Neuronal stem cell (in vitro differentiated cells): ENCODE measurements at regions not wholly inside any gene's neighbourhood (a gene's known extent, or its start where the extent isn't known, plus 50 kb on each side); places are given as distances from the start of the nearest gene placed in this dataset.

Experiments
- DNase-seq: peaks from one replicate; pipeline ENCODE4 v3.0.0-alpha.2; 2013; ENCODE audit warnings: low spot score
- H2AFZ ChIP-seq: one replicate; pipeline ENCODE4 v1.6.1; 2013; ENCODE audit warnings: mild to moderate bottlenecking, low read length, inconsistent platforms
- H2AK5ac ChIP-seq: 2 replicates; pipeline ENCODE4 v1.6.1; 2013; ENCODE audit warnings: low read depth, mild to moderate bottlenecking, inconsistent platforms, low read length, moderate library complexity, mixed read lengths
- H2BK120ac ChIP-seq: 2 replicates; pipeline ENCODE4 v1.6.1; 2013; ENCODE audit warnings: low read depth, mild to moderate bottlenecking, inconsistent platforms, low read length, moderate library complexity, mixed read lengths
- H2BK12ac ChIP-seq: one replicate; pipeline ENCODE4 v1.6.1; 2013; ENCODE audit warnings: low read length, inconsistent platforms
- H2BK15ac ChIP-seq: 2 replicates; pipeline ENCODE4 v1.6.1; 2013; ENCODE audit warnings: mild to moderate bottlenecking, low read length, inconsistent platforms, mixed read lengths
- H2BK5ac ChIP-seq: one replicate; pipeline ENCODE4 v1.6.1; 2013; ENCODE audit warnings: inconsistent platforms, mild to moderate bottlenecking, low read length, moderate library complexity
- H3K14ac ChIP-seq: one replicate; pipeline ENCODE4 v1.6.1; 2013; ENCODE audit warnings: low read length, inconsistent platforms
- H3K18ac ChIP-seq: 2 replicates; pipeline ENCODE4 v1.6.1; 2013; ENCODE audit warnings: low read length, inconsistent platforms
- H3K23ac ChIP-seq: 2 replicates; pipeline ENCODE4 v1.6.1; 2013; ENCODE audit warnings: low read depth, mild to moderate bottlenecking, mixed read lengths, low read length, inconsistent platforms; ENCODE audit not compliant: poor library complexity
- H3K27ac ChIP-seq: replicated peaks from 3 replicates; pipeline ENCODE4 v1.5.1; 2013; ENCODE audit warnings: low read length, inconsistent platforms
- H3K27me3 ChIP-seq, 3 experiments: 2 replicates each; pipeline ENCODE4 v1.6.1; 2013; ENCODE audit warnings: low read length in 3 of 3, mild to moderate bottlenecking in 2 of 3, inconsistent platforms in 1 of 3, low read depth in 1 of 3, mixed read lengths in 1 of 3, moderate library complexity in 1 of 3; ENCODE audit not compliant: control insufficient read depth in 3 of 3, insufficient read depth in 3 of 3
- H3K36me3 ChIP-seq, 2 donors: replicated peaks in 1 of 2; 2 replicates each; pipeline ENCODE4 v1.6.1; 2013; ENCODE audit warnings: low read length in 2 of 2; ENCODE audit not compliant: control insufficient read depth in 2 of 2, insufficient read depth in 2 of 2
- H3K4ac ChIP-seq: 2 replicates; pipeline ENCODE4 v1.6.1; 2013; ENCODE audit warnings: inconsistent platforms, mild to moderate bottlenecking, low read length, moderate library complexity
- H3K4me1 ChIP-seq, 2 donors: 1 replicate in 1 of 2; 2 replicates in 1 of 2; pipeline ENCODE4 v1.6.1; 2013; ENCODE audit warnings: low read length in 2 of 2, low read depth in 1 of 2; ENCODE audit not compliant: control insufficient read depth in 2 of 2, insufficient read depth in 1 of 2
- H3K4me2 ChIP-seq: one replicate; pipeline ENCODE4 v1.6.1; 2013; ENCODE audit warnings: mild to moderate bottlenecking, low read length, inconsistent platforms; ENCODE audit not compliant: insufficient read depth, poor library complexity, severe bottlenecking
- H3K4me3 ChIP-seq, 2 donors: 2 replicates each; pipeline ENCODE4 v1.5.1; 2013; ENCODE audit warnings: low read length in 2 of 2, mild to moderate bottlenecking in 2 of 2, inconsistent platforms in 1 of 2, moderate library complexity in 1 of 2
- H3K79me1 ChIP-seq: one replicate; pipeline ENCODE4 v1.6.1; 2013; ENCODE audit warnings: low read depth, mild to moderate bottlenecking, inconsistent platforms, low read length, moderate library complexity
- H3K9ac ChIP-seq: one replicate; pipeline ENCODE4 v1.6.1; 2013; ENCODE audit warnings: mild to moderate bottlenecking, low read depth, low read length, inconsistent platforms; ENCODE audit not compliant: poor library complexity
- H3K9me3 ChIP-seq, 2 donors: replicated peaks in 1 of 2; 2 replicates each; pipeline versions ENCODE3 to v1.6.1; 2013; ENCODE audit warnings: low read length in 2 of 2, mild to moderate bottlenecking in 2 of 2, inconsistent platforms in 1 of 2, low read depth in 1 of 2, mixed read lengths in 1 of 2, moderate library complexity in 1 of 2; ENCODE audit not compliant: control insufficient read depth in 2 of 2, insufficient read depth in 1 of 2
- H4K8ac ChIP-seq: one replicate; pipeline ENCODE4 v1.6.1; 2013; ENCODE audit warnings: low read depth, mild to moderate bottlenecking, inconsistent platforms, low read length, moderate library complexity
- H4K91ac ChIP-seq: one replicate; pipeline ENCODE4 v1.6.1; 2013; ENCODE audit warnings: low read length, low read depth, mild to moderate bottlenecking, inconsistent platforms; ENCODE audit not compliant: poor library complexity
- WGBS, 2 donors: extraction: QIAGEN DNeasy Blood & Tissue Kit; methylation state at CpG; one replicate each; pipeline ENCODE4 v1.1.7; 2013; ENCODE audit warnings: missing lambda C conversion rate in 2 of 2, mixed read lengths in 1 of 2; ENCODE audit not compliant: insufficient read length in 2 of 2, insufficient replicate concordance in 1 of 2; ENCODE audit errors: extremely low coverage in 2 of 2; 5-methylcytosine and 5-hydroxymethylcytosine counted together

DNA sequence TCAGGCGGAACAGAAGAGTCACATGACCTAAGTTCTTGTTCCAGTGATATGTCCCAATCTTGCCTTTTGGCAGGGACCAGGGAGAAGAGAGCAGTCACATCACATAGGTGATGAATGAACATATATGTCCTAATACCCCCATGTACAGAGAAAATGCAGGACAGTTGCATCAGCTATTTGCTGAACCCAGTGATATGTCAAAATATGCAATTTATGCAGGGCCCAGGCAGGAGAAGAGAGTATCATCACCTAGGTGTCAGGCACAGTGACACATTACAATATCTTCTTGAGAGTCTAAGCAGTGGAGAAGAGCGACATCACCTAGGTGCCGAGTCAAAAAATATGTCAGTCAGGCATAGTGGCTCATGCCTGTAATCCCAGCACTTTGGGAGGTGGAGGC lies 139.9 kb downstream of the ZNF675 start:
- H3K4me1 ChIP-seq, result no peaks in the 10 kb centered on the region
- H2AK5ac ChIP-seq, result no peak overlapping the region
- H3K27ac ChIP-seq, result no peak overlapping the region
- H3K79me1 ChIP-seq, result no peaks in the 10 kb centered on the region
- H2AFZ ChIP-seq, result no peak overlapping the region
- no peak overlapping the region for H2BK15ac ChIP-seq
- H3K9ac ChIP-seq, result no peak overlapping the region
- H3K27me3 ChIP-seq, result no peaks in the 10 kb centered on the region
- peaks cover 0 to 26% of the 10 kb centered on the region in 2 donors for H3K9me3 ChIP-seq
- H2BK5ac ChIP-seq, result no peak overlapping the region
- DNase-seq, result no peak
- H2BK120ac ChIP-seq, result no peak overlapping the region
- no peak overlapping the region for H4K91ac ChIP-seq
- H3K4me3 ChIP-seq, result no peak overlapping the region
- no peak overlapping the region for H4K8ac ChIP-seq
- no peak overlapping the region for H3K14ac ChIP-seq
- H3K36me3 ChIP-seq, result no peaks in the 10 kb centered on the region
- H3K18ac ChIP-seq, result no peak overlapping the region
- H2BK12ac ChIP-seq, result no peak overlapping the region
- no CpG with 5 or more reads among the region's 3 CpGs for WGBS, 2 donors
- H3K23ac ChIP-seq, result no peak overlapping the region
- H3K4ac ChIP-seq, result no peak overlapping the region
- no peak overlapping the region for H3K4me2 ChIP-seq

DNA sequence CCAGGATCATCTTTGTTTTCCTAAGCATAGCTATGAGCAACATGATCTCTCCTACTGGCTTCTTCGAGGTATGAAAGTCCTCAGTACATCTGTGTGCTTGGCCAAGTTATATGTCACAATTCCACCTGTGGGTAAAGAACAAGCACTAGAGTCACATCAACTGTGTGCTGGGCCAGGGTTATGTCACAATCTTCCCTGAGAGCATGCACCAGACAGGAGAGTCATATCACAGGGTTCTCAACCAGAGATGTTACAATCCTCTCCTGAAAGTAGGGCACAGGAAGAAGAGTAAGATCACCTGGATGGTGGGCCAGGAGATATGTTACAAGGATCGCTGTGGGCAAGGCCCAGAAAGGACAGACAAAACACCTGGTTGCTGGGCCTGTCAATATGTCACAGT lies 143.7 kb downstream of the ZNF675 start:
- no peak for DNase-seq
- Histone ChIP-seq H3K36me3 (no peaks in the 10 kb centered on the region), H2AK5ac (no peak overlapping the region), H2AFZ (no peak overlapping the region), H3K4me2 (no peak overlapping the region), H3K79me1 (no peaks in the 10 kb centered on the region), H2BK15ac (no peak overlapping the region), H3K23ac (no peak overlapping the region), H3K18ac (no peak overlapping the region), H3K4me3 (no peak overlapping the region), H2BK120ac (no peak overlapping the region), H4K8ac (no peak overlapping the region), H3K9ac (no peak overlapping the region), H3K27me3 (no peaks in the 10 kb centered on the region), H3K4me1 (no peaks in the 10 kb centered on the region), H3K27ac (no peak overlapping the region), H2BK12ac (no peak overlapping the region), H3K4ac (no peak overlapping the region), H4K91ac (no peak overlapping the region), H3K9me3 (peaks cover 0 to 22% of the 10 kb centered on the region in 2 donors), H2BK5ac (no peak overlapping the region), H3K14ac (no peak overlapping the region)
- WGBS, 2 donors, result no CpG with 5 or more reads among the region's 2 CpGs

DNA sequence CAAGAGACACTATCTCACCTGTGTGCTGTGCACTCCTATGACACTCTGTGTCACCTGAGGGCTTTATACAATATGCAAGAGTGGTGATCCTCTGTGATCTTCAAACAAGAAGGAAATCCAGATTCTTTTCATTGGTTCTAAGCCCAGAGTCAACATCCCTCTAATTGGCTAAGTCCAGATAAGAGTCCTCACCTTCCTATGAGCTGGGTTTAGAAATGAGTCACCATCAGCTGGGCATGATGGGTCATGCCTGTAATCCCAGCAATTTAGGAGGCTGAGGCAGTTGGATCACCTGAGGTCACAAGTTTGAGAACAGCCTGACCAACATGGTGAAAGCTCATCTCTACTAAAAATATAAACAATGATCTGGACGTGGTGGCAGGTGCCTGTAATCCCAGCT lies 144.4 kb downstream of the ZNF675 start:
- H4K91ac ChIP-seq, result no peak overlapping the region
- peaks cover 0 to 20% of the 10 kb centered on the region in 2 donors for H3K9me3 ChIP-seq
- no peak overlapping the region for H3K4me3 ChIP-seq
- no peak for DNase-seq
- no peak overlapping the region for H3K4me2 ChIP-seq
- WGBS, 2 donors, result no CpG with 5 or more reads among the region's 1 CpG
- no peaks in the 10 kb centered on the region for H3K27me3 ChIP-seq
- no peaks in the 10 kb centered on the region for H3K4me1 ChIP-seq
- H2BK5ac ChIP-seq, result no peak overlapping the region
- H4K8ac ChIP-seq, result no peak overlapping the region
- no peak overlapping the region for H2BK120ac ChIP-seq
- no peak overlapping the region for H2BK12ac ChIP-seq
- H3K36me3 ChIP-seq, result no peaks in the 10 kb centered on the region
- H2BK15ac ChIP-seq, result no peak overlapping the region
- H2AK5ac ChIP-seq, result no peak overlapping the region
- H3K79me1 ChIP-seq, result no peaks in the 10 kb centered on the region
- H3K18ac ChIP-seq, result no peak overlapping the region
- no peak overlapping the region for H3K14ac ChIP-seq
- no peak overlapping the region for H3K23ac ChIP-seq
- no peak overlapping the region for H2AFZ ChIP-seq
- no peak overlapping the region for H3K4ac ChIP-seq
- no peak overlapping the region for H3K9ac ChIP-seq
- no peak overlapping the region for H3K27ac ChIP-seq

DNA sequence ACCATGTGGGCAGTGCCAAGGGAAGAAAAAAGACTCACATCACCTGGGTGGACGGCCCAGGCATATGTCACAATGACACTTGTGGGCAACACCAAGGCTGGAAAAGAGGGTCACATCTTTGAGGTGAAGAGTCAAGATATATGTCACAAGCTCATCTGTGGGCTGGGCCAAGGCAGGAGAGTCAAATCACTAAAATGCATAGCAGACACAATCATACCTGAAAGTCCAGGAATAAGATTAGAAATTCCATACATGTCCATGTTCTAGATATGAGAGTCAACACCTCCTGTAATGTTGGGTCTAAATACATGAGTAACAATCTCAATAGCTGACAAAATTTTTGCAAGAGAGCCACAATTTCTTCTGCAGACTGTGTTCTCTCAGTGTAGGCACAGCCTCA lies 145.0 kb downstream of the ZNF675 start:
- Histone ChIP-seq H3K4me3 (no peak overlapping the region), H2BK12ac (no peak overlapping the region), H2AK5ac (no peak overlapping the region), H3K9me3 (peaks cover 0 to 20% of the 10 kb centered on the region in 2 donors), H3K27ac (no peak overlapping the region), H3K4ac (no peak overlapping the region), H2BK15ac (no peak overlapping the region), H3K9ac (no peak overlapping the region), H3K36me3 (no peaks in the 10 kb centered on the region), H4K8ac (no peak overlapping the region), H3K79me1 (no peaks in the 10 kb centered on the region), H3K18ac (no peak overlapping the region), H3K27me3 (no peaks in the 10 kb centered on the region), H3K23ac (no peak overlapping the region), H3K4me1 (no peaks in the 10 kb centered on the region), H2AFZ (no peak overlapping the region), H3K14ac (no peak overlapping the region), H2BK5ac (no peak overlapping the region), H4K91ac (no peak overlapping the region), H3K4me2 (no peak overlapping the region), H2BK120ac (no peak overlapping the region)
- WGBS, 2 donors, result no CpG with 5 or more reads among the region's 1 CpG
- DNase-seq, result no peak
